ENCODE measurements at regions not wholly inside any gene's neighbourhood (a gene's known extent, or its start where the extent isn't known, plus 50 kb on each side); places are given as distances from the start of the nearest gene placed in this dataset.

- TF ChIP-seq POLR2A (IDR thresholded peaks at IDR 0.05; ENCODE audit: low read length) (no peak), GATA1 (IDR thresholded peaks at IDR 0.05; ENCODE audit: low read depth, low read length) (no peak)
Measured at GRCh38 chr6:87993356-87993755, 54.3 kb upstream of the SPACA1 start.

Measured in erythroblast (primary cell).